HG02973 (cell line): ENCODE measurements at regions not wholly inside any gene's neighbourhood (a gene's known extent, or its start where the extent isn't known, plus 50 kb on each side); places are given as distances from the start of the nearest gene placed in this dataset.

Experiments
- ATAC-seq: cut with Tn5 transposase; IDR thresholded peaks from one replicate; pipeline ENCODE4 v1.9.1; 2021; ENCODE audit warnings: moderate library complexity; ENCODE audit not compliant: unreplicated experiment

GRCh38 chr18:46265196-46266156 lies 161.3 kb downstream of the HAUS1 start:
- no peak for ATAC-seq

- no peak for ATAC-seq
These were observed 162.3 kb downstream of the HAUS1 start for GRCh38 chr18:46266473-46266872.

GRCh38 chr18:46268671-46269070 lies 164.5 kb downstream of the HAUS1 start:
- ATAC-seq, result no peak

DNA sequence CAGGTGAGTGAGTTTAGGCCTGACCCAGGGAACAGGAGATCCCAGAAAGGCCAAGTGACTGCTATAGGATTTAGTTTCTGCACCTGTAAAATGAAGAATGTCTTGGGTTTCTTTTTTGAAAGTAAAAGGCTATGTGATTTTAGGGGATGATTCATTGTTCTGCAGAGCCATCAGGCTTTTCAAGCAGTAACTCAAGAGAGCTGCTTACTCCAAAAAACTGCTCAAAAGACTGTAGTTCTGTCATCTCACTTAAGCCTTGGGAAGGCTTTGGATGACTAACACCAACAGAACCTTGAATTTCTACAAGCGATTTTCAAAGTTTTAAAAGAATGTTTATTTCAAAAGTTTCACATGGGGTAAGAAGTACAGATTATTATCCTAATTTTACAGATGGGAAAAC lies 165.1 kb downstream of the HAUS1 start:
- no peak for ATAC-seq

GRCh38 chr18:46271488-46271887 lies 167.3 kb downstream of the HAUS1 start:
- no peak for ATAC-seq

DNA sequence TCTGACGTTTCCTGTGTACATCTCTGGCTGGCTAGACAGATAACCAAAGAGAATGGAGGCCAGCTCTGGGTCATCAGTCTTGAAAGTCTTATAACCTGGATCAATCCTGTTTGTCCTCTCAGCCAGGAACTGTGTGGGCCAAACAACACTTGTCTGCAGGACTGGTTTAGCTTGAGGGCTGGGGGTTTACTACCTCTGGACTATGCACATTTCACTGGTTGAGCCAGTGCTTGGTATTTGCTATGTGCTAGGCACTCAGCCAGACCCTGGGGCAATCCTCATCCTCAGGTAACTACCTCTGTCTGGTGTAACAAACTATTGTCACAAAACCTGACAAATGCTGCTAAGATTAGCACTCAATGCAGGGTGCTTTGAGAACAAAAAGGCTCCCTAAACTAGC lies 169.7 kb downstream of the HAUS1 start:
- ATAC-seq, result no peak

DNA sequence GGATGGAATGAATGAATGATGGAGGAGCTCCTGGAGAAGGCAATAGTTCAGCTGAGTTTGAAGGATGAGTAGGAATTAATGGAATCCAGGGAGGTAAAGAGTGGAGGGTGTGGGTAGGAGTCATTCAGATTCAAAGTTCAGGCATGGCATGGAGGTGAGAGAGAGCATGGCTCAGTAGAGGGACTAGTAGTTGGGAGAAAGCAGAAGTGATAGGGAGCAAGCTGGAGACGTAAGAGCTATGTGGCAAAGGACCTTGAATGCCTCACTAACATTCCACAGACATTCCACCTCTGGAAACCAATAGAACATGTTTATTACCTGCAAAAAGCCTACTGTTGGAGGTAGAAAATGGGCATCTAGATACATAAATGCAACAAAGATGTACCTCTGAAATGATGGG lies 170.1 kb downstream of the HAUS1 start:
- no peak for ATAC-seq

DNA sequence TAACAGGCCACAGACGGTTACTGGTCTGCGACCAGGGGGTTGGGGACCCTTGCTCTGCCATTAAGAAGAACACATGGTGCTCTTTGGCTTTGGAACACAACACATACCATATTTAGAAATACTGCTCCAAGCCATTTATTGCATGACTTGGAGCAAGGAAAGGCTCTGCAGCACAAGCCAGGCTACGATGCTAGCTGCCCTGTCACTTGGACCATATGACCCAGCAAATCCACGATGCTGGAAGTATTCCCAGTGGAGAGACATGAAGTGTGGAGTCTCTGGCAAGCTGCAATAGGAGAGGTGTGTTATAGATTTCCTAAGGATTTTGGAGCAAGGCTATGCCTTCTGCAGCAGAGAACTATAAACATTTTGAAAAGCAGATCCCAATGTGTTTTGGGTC lies 171.2 kb downstream of the HAUS1 start:
- ATAC-seq, result no peak

GRCh38 chr18:46276748-46277147 lies 172.6 kb downstream of the HAUS1 start:
- no peak for ATAC-seq

DNA sequence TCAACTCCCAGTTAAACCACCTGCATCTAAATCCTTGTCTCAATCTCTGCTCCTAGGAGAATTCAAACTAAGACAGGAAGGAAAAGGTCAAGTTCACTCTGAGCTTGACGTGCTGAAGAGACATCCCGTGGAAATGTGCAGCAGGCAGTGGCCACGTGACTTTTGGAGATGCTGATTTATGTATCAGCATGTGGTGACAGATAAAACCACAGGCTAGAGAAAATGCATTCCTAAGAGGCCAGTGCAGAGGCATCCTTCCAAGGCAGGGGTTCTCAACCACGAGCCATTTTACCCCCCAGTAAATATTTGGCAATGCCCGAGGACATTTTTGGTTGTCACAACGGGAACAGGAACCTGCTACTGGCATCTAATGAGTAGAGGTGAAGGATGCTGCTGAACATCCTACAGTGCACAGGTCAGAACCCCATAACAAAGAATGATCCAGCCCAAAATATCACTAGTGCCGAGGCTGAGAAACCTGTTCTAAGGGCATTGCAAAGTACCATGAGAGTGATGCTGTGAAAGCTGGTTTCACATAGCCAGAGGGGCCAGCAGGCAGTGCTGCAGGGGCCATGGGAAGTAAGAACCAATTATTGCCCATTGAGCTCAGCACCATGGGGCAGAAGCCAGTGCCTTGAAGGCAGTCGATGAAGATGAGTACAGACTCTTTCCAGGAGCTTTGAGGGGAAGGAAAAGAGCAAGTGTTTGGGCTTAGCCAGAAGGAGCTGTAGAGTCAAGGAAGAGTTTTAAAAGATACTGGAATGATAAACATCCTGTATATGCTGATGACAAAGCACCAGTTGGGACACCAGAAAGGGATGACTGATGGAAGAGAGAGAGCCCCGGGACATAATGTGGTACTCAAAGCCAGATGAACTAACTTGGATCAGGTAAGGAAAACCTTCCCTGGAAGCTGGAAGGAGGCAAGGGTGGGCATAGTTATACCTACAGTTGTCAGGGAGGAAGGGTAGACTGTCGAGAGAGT lies 174.6 kb downstream of the HAUS1 start:
- ATAC-seq, result no peak

DNA sequence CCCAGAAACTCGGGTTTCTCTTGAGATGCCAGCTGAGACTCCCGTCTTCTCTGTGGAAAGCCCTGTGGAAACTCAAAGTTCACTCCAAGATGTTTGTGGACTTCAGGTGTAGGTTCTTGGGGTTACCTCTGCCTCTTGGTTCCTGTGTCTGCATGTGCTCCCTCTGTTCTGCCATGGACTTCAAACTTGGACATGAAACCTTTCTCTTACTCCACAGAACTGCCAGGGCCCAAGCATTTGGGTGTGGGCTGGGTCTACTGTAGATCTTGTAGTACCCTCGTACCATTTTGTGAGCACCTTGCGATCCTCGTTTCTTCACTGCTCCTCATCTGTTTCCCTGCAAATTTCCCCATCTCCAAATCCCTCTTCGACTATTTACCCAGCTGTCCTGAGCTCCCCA lies 175.5 kb downstream of the HAUS1 start:
- ATAC-seq, result no peak

GRCh38 chr18:46281185-46282176 lies 177.3 kb downstream of the HAUS1 start:
- peak; percentile 71 for ATAC-seq

DNA sequence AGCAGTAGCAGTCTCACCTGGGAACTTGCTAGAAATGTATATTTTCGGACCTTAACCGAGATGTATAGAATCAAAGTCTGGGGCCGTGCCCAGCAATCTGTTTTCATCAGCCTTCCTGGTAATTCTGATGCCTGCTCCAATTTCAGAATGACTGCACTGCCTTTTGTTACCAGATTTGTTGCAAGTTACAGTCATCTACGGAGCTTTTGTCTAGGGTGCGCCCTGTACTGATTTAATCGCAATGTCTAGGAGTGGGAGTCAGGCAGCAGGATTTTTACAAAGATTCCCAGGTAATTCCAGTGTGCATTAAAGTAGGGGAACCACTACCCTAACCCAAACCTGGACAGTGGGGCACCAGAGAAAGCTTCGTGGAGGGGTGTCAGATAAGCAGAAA lies 178.0 kb downstream of the HAUS1 start:
- no peak for ATAC-seq

- ATAC-seq, result no peak
These were observed 178.5 kb downstream of the HAUS1 start for GRCh38 chr18:46282646-46283045.

GRCh38 chr18:46283268-46283667 lies 179.1 kb downstream of the HAUS1 start:
- ATAC-seq, result no peak

DNA sequence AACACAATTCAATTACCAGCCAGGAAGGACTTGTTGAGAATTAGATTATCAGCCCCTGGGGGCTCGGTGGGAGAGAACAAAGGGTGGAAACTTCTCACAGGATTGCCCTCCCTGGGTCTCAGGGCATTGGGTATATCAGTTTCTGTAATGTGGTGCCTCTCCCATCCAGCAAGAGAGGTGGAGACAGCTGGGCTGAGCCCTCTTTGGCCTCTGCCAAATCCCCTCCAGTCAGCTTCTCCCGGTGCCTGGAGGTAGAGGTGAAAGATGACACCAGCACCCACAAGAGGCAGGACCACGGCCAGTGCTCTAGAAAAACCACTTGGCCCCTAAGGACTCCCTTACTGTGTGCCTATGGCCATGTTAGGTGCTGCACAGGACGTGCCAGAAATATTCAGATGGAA lies 179.7 kb downstream of the HAUS1 start:
- no peak for ATAC-seq

DNA sequence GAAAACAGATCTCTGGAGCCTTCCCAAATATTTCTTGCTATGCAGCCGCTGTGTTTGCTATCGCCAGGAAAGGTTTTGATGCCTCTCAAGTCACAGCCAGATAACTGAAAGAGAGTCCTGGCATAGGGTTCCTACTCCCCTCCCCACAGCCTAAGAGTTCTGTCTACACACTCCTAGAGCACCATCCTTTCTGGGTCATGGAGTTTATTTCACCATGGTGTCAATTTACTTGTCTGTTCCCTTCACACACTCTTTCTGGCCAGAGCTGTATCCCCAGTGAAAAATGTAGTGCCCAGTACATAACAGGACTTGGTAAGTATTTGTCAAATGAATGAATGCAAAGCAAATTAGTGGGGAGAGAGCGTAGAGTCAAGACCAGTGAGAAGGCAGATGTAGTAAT lies 185.3 kb downstream of the HAUS1 start:
- ATAC-seq, result no peak

GRCh38 chr18:46289931-46290330 lies 185.7 kb downstream of the HAUS1 start:
- no peak for ATAC-seq

- no peak for ATAC-seq
These were observed 186.3 kb downstream of the HAUS1 start for GRCh38 chr18:46290440-46291020.

DNA sequence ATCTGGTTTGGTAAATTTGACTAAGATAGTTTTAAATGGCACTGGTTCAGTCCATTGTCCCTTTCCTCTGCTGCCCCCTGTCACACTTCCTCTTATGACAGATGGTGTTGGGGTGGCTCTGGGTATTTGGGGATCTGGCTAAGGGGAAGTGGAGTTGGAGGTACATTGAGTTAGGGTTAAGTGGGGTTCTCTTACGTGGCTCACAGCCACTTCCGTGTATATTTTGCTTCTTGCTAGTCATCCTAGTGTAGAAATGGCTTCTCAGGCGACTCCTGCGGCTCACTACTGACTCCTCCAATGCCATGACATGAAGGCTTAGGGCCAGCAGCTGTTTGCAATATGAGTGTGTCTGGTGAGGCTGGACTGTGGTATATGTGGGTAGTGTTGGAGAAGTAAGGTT lies 187.0 kb downstream of the HAUS1 start:
- no peak for ATAC-seq
